Trophoblast cell (in vitro differentiated cells and primary cell): ENCODE measurements at regions not wholly inside any gene's neighbourhood (a gene's known extent, or its start where the extent isn't known, plus 50 kb on each side); places are given as distances from the start of the nearest gene placed in this dataset.

ENCODE experiments used
- DNase-seq, 2 donors: peaks; one replicate each; pipeline ENCODE4 v3.0.0-alpha.2; 2016
- H2AFZ ChIP-seq: 2 replicates; pipeline ENCODE4 v1.6.1; 2013; ENCODE audit warnings: low read length, moderate library complexity, mild to moderate bottlenecking; ENCODE audit not compliant: insufficient read depth, poor library complexity
- H2AK5ac ChIP-seq: 2 replicates; pipeline ENCODE4 v1.6.1; 2013; ENCODE audit warnings: mild to moderate bottlenecking, low read length
- H2BK120ac ChIP-seq: 2 replicates; pipeline ENCODE4 v1.6.1; 2013; ENCODE audit warnings: low read length, mild to moderate bottlenecking, moderate library complexity; ENCODE audit not compliant: insufficient read depth, poor library complexity
- H2BK12ac ChIP-seq: 2 replicates; pipeline ENCODE4 v1.6.1; 2013; ENCODE audit warnings: mild to moderate bottlenecking, low read length, moderate library complexity
- H2BK5ac ChIP-seq: 2 replicates; pipeline ENCODE4 v1.6.1; 2013; ENCODE audit warnings: low read length, low read depth, moderate library complexity, mild to moderate bottlenecking; ENCODE audit not compliant: poor library complexity
- H3K14ac ChIP-seq: 2 replicates; pipeline ENCODE4 v1.6.1; 2013; ENCODE audit warnings: mild to moderate bottlenecking, low read length
- H3K18ac ChIP-seq: 2 replicates; pipeline ENCODE4 v1.6.1; 2013; ENCODE audit warnings: mild to moderate bottlenecking, low read length
- H3K23ac ChIP-seq: 2 replicates; pipeline ENCODE4 v1.6.1; 2013; ENCODE audit warnings: low read length
- H3K27ac ChIP-seq: 2 replicates; pipeline ENCODE4 v1.5.1; 2013; ENCODE audit warnings: low read depth, mild to moderate bottlenecking, inconsistent platforms, low read length, moderate library complexity
- H3K27me3 ChIP-seq: 2 replicates; pipeline ENCODE4 v1.6.1; 2013; ENCODE audit warnings: inconsistent platforms, mild to moderate bottlenecking, low read length, moderate library complexity; ENCODE audit not compliant: insufficient read depth
- H3K36me3 ChIP-seq, 2 experiments: 1 replicate in 1 of 2; 2 replicates in 1 of 2; pipeline ENCODE4 v1.6.1; 2013; ENCODE audit warnings: low read length in 2 of 2, mild to moderate bottlenecking in 2 of 2, moderate library complexity in 1 of 2; ENCODE audit not compliant: insufficient read depth in 2 of 2, control insufficient read depth in 1 of 2
- H3K4ac ChIP-seq: 2 replicates; pipeline ENCODE4 v1.6.1; 2013; ENCODE audit warnings: low read depth, mild to moderate bottlenecking, low read length, moderate library complexity
- H3K4me1 ChIP-seq, 2 experiments: 1 replicate in 1 of 2; 2 replicates in 1 of 2; pipeline ENCODE4 v1.6.1; 2013; ENCODE audit warnings: low read length in 2 of 2, mild to moderate bottlenecking in 2 of 2, moderate library complexity in 1 of 2; ENCODE audit not compliant: insufficient read depth in 2 of 2, control insufficient read depth in 1 of 2
- H3K4me2 ChIP-seq: 2 replicates; pipeline ENCODE4 v1.6.1; 2013; ENCODE audit warnings: inconsistent platforms, mild to moderate bottlenecking, low read length, moderate library complexity
- H3K4me3 ChIP-seq: 2 replicates; pipeline ENCODE4 v1.5.1; 2013; ENCODE audit warnings: mild to moderate bottlenecking, low read depth, low read length, inconsistent platforms
- H3K79me1 ChIP-seq: one replicate; pipeline ENCODE4 v1.6.1; 2013; ENCODE audit warnings: low read length
- H3K79me2 ChIP-seq: 2 replicates; pipeline ENCODE4 v1.6.1; 2013; ENCODE audit warnings: low read length, mild to moderate bottlenecking; ENCODE audit not compliant: control insufficient read depth, insufficient read depth, poor library complexity
- H3K9ac ChIP-seq: 2 replicates; pipeline ENCODE4 v1.6.1; 2013; ENCODE audit warnings: mild to moderate bottlenecking, low read length
- H3K9me3 ChIP-seq: 2 replicates; pipeline ENCODE4 v1.6.1; 2013; ENCODE audit warnings: low read depth, mild to moderate bottlenecking, control low read depth, inconsistent platforms, low read length; ENCODE audit not compliant: insufficient read depth
- H4K12ac ChIP-seq: 2 replicates; pipeline ENCODE4 v1.6.1; 2013; ENCODE audit warnings: low read depth, mild to moderate bottlenecking, low read length, moderate library complexity
- H4K8ac ChIP-seq: 2 replicates; pipeline ENCODE4 v1.6.1; 2013; ENCODE audit warnings: low read depth, mild to moderate bottlenecking, low read length, moderate library complexity
- H4K91ac ChIP-seq: one replicate; pipeline ENCODE4 v1.6.1; 2013; ENCODE audit warnings: low read depth, mild to moderate bottlenecking, low read length, moderate library complexity
- WGBS: extraction: QIAGEN DNeasy Blood & Tissue Kit; methylation state at CpG from one replicate; pipeline ENCODE4 v1.1.7; 2013; ENCODE audit warnings: missing lambda C conversion rate; ENCODE audit not compliant: insufficient read length, insufficient coverage; ENCODE audit errors: extremely low coverage; 5-methylcytosine and 5-hydroxymethylcytosine counted together

DNA sequence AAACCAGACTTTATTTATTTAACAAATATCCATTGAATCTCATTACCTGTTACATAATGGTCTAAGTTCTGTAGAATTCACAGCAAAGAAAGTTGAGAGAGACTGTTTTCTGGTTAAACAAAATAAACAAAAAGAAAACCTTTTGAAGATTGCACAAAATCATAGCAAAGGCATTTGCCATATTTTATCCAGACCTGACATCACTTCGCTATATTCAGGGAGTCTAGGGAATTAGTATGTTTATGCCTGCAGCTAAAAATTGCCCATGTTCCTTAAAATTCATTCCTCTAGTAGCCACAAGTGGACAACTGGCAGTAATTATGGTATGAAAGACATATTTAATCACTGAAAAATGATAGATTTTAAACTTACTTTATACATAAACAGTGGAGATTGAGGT, 577.0 kb upstream of the DAB2 start:
- no CpG with 5 or more reads among the region's 1 CpG for WGBS
- Histone ChIP-seq H2BK120ac (no peak overlapping the region), H4K8ac (no peak overlapping the region), H2AK5ac (no peak overlapping the region), H3K79me1 (no peaks in the 10 kb centered on the region), H2BK5ac (no peak overlapping the region), H3K27me3 (no peaks in the 10 kb centered on the region), H3K36me3 (no peaks in the 10 kb centered on the region), H4K12ac (no peak overlapping the region), H2BK12ac (no peak overlapping the region), H4K91ac (no peak overlapping the region), H3K9ac (no peak overlapping the region), H3K4me3 (no peak overlapping the region), H3K23ac (no peak overlapping the region), H3K27ac (no peak overlapping the region), H3K4ac (no peak overlapping the region), H3K79me2 (no peaks in the 10 kb centered on the region), H3K4me2 (no peak overlapping the region), H3K14ac (no peak overlapping the region), H3K4me1 (no peaks in the 10 kb centered on the region), H3K9me3 (no peaks in the 10 kb centered on the region), H2AFZ (no peak overlapping the region), H3K18ac (no peak overlapping the region)
- no peak for DNase-seq

DNA sequence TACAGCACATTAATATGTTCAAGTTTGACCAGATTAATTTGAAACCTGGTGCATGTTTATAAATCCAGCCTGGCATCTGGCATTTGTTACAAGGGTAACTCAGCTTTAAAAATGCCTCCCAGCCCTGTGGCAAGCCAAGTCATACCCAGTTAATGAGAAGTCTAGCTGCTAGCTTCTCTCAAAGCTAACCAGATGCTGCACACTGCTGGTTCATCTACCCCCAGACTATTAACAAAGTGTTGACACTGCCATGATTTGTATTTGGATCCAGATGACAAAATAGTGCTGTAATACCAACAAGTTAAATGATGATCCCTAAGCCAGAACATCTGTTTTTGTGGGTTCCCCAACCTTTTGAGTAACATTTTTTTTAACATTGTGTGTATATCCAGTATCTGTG, 573.7 kb upstream of the DAB2 start:
- Histone ChIP-seq H3K79me1 (no peaks in the 10 kb centered on the region), H3K4me2 (no peak overlapping the region), H3K9ac (no peak overlapping the region), H2BK120ac (no peak overlapping the region), H2BK5ac (no peak overlapping the region), H2AFZ (no peak overlapping the region), H2BK12ac (no peak overlapping the region), H4K12ac (no peak overlapping the region), H3K9me3 (no peaks in the 10 kb centered on the region), H3K4me3 (no peak overlapping the region), H4K91ac (no peak overlapping the region), H3K4ac (no peak overlapping the region), H3K27ac (no peak overlapping the region), H3K14ac (no peak overlapping the region), H3K18ac (no peak overlapping the region), H3K23ac (no peak overlapping the region), H2AK5ac (no peak overlapping the region), H3K4me1 (no peaks in the 10 kb centered on the region), H3K36me3 (no peaks in the 10 kb centered on the region), H3K27me3 (no peaks in the 10 kb centered on the region), H3K79me2 (no peaks in the 10 kb centered on the region), H4K8ac (no peak overlapping the region)
- DNase-seq, result no peak

DNA sequence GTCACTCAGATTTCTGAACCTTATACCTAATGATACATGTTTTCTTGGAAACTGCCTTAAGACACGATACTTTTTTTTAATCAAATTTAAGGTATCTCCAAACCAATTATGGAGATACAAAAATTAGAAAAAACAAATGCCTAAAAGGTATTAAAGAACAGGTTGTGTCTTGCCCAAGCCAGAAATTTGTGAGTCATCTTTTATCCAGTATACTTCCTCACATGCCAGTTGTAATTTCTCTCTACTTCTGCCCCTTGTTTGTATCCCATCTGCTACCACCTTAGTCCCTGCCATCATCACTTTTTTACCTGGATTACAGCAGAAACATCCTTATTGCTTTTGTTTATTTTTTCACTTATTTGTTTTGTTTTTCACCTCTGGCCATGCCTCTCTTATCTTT, 571.2 kb upstream of the DAB2 start:
- Histone ChIP-seq H2BK12ac (no peak overlapping the region), H3K36me3 (no peaks in the 10 kb centered on the region), H3K79me2 (no peaks in the 10 kb centered on the region), H3K9me3 (no peaks in the 10 kb centered on the region), H2BK5ac (no peak overlapping the region), H3K27me3 (no peaks in the 10 kb centered on the region), H3K18ac (no peak overlapping the region), H3K9ac (no peak overlapping the region), H2AFZ (no peak overlapping the region), H4K8ac (no peak overlapping the region), H3K4ac (no peak overlapping the region), H4K91ac (no peak overlapping the region), H2BK120ac (no peak overlapping the region), H3K4me1 (no peaks in the 10 kb centered on the region), H3K27ac (no peak overlapping the region), H4K12ac (no peak overlapping the region), H3K4me3 (no peak overlapping the region), H3K79me1 (no peaks in the 10 kb centered on the region), H3K4me2 (no peak overlapping the region), H3K14ac (no peak overlapping the region), H2AK5ac (no peak overlapping the region), H3K23ac (no peak overlapping the region)
- WGBS, result no CpG with 5 or more reads among the region's 1 CpG
- DNase-seq, result no peak

DNA sequence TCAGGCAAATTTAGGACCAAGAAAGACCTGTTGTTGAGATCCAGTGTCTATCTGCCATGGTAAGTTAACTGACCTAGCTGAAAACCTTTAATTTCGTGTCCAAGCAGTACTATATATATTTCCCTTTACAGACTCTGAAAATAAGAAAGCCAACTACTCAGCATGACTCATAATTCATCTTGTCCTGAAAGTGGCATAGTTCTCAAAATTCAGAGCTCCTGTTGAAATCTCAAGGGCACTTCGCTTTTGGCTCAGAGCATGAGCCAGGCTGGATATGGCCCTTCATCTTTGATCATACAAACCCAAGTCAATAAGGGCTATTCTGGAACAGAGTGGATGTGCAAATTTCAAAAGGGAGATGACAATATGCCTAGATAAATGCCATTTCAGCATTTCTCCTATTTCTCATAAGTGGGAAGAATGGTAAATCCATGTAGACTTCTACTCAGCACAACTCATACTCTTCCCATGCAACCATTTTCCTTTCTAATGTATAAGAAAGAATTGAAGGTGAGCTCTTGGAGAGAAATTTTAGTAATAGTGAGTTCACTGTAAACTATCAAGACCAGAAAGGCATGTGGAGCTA, 567.9 kb upstream of the DAB2 start:
- no peak overlapping the region for H3K9ac ChIP-seq
- no peak overlapping the region for H4K8ac ChIP-seq
- no peak overlapping the region for H3K23ac ChIP-seq
- H3K18ac ChIP-seq, result no peak overlapping the region
- H2AK5ac ChIP-seq, result no peak overlapping the region
- H2BK12ac ChIP-seq, result no peak overlapping the region
- no peak overlapping the region for H2AFZ ChIP-seq
- no peak overlapping the region for H3K27ac ChIP-seq
- H3K4ac ChIP-seq, result no peak overlapping the region
- no peaks in the 10 kb centered on the region for H3K79me2 ChIP-seq
- no peak overlapping the region for H2BK5ac ChIP-seq
- H3K36me3 ChIP-seq, result no peaks in the 10 kb centered on the region
- H3K27me3 ChIP-seq, result no peaks in the 10 kb centered on the region
- H3K4me1 ChIP-seq, result no peaks in the 10 kb centered on the region
- DNase-seq, result no peak
- H3K14ac ChIP-seq, result no peak overlapping the region
- H3K4me2 ChIP-seq, result no peak overlapping the region
- WGBS, result no CpG with 5 or more reads among the region's 2 CpGs
- no peaks in the 10 kb centered on the region for H3K9me3 ChIP-seq
- H3K4me3 ChIP-seq, result no peak overlapping the region
- no peaks in the 10 kb centered on the region for H3K79me1 ChIP-seq
- no peak overlapping the region for H4K12ac ChIP-seq
- H2BK120ac ChIP-seq, result no peak overlapping the region
- no peak overlapping the region for H4K91ac ChIP-seq
